Left ventricle myocardium inferior (tissue), 1 donor: ENCODE measurements at regions not wholly inside any gene's neighbourhood (a gene's known extent, or its start where the extent isn't known, plus 50 kb on each side); places are given as distances from the start of the nearest gene placed in this dataset.

Experiments used
- DNase-seq: peaks from one replicate; pipeline ENCODE4 v3.0.0-alpha.2; 2020
- H3K27ac ChIP-seq: fragments of 200-600 bp; replicated peaks from 2 replicates; pipeline ENCODE4 v1.8.0; 2021
- H3K27me3 ChIP-seq: fragments of 200-600 bp; 2 replicates; pipeline ENCODE4 v1.8.0; 2021; ENCODE audit warnings: low read depth
- H3K36me3 ChIP-seq: fragments of 200-600 bp; 2 replicates; pipeline ENCODE4 v1.8.0; 2021
- H3K4me1 ChIP-seq: fragments of 200-600 bp; 2 replicates; pipeline ENCODE4 v1.8.0; 2021
- H3K4me3 ChIP-seq: fragments of 200-600 bp; 2 replicates; pipeline ENCODE4 v1.8.0; 2021; ENCODE audit warnings: mild to moderate bottlenecking, moderate library complexity
- H3K9me3 ChIP-seq: fragments of 200-600 bp; replicated peaks from 2 replicates; pipeline ENCODE4 v1.8.0; 2021
- intact Hi-C: fragments of 100-400 bp; cut with micrococcal nuclease; formaldehyde crosslinking; loops from one replicate; pipeline ENCODE4 v1.11.0; 2022
- TF ChIP-seq, protein P1 (sequence below): fragments of 200-600 bp; IDR thresholded peaks from 2 replicates; pipeline ENCODE4 v1.8.0; 2021; ENCODE audit warnings: antibody characterized with exemption, mild to moderate bottlenecking, borderline replicate concordance
- donor health status: DM: no; HTN: yes; CAD: no; lungs with severe emphysema.

DNA sequence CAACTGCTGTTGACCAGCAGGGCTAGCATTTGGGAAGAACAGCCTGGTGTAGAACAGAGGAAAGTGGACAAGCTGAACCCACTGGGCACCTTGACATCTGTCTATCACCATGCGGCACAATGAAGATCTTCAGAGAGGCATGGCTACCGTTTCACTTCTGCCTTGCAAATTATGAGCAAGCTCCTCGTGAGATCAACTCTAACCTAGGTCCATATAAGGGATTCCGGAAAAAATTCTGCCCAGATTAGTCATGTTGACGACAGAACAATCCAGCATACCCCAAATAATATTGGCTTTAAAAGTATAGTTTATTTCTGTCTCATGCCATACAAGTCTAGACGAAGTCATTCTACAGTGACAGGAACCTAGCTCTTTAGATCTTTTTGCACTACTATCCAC, 91.6 kb upstream of the ATF7IP start:
- TF ChIP-seq, protein P1, sequence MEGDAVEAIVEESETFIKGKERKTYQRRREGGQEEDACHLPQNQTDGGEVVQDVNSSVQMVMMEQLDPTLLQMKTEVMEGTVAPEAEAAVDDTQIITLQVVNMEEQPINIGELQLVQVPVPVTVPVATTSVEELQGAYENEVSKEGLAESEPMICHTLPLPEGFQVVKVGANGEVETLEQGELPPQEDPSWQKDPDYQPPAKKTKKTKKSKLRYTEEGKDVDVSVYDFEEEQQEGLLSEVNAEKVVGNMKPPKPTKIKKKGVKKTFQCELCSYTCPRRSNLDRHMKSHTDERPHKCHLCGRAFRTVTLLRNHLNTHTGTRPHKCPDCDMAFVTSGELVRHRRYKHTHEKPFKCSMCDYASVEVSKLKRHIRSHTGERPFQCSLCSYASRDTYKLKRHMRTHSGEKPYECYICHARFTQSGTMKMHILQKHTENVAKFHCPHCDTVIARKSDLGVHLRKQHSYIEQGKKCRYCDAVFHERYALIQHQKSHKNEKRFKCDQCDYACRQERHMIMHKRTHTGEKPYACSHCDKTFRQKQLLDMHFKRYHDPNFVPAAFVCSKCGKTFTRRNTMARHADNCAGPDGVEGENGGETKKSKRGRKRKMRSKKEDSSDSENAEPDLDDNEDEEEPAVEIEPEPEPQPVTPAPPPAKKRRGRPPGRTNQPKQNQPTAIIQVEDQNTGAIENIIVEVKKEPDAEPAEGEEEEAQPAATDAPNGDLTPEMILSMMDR = no peak
- Histone ChIP-seq H3K4me3 (no peak overlapping the region), H3K36me3 (no peaks in the 10 kb centered on the region), H3K4me1 (no peaks in the 10 kb centered on the region), H3K9me3 (peaks cover 24% of the 10 kb centered on the region), H3K27ac (peak overlapping the region; percentile 54), H3K27me3 (no peaks in the 10 kb centered on the region)
- no peak for DNase-seq
- intact Hi-C loops = no loop called here

DNA sequence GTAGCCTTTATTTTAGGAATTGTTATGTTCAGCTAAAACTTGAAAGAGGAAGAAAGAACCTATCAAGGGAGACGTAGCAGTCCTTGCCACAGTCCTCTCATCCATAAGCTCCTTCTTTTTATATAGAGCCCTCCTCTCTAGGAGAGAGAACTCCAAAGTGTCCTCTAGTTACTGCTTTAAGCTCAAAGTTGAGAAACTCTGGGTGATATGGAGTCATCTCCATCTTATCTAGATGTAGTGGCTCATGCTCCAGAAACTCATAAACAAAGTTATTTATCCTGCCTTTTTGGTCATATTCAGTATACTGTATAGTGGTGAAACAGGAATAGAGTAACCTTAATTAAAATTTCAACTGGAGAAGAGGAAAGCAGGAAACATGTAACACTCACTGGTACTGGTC, 90.4 kb upstream of the ATF7IP start:
- no peak for DNase-seq
- TF ChIP-seq, protein P1 = no peak
- H3K27ac ChIP-seq = no peak overlapping the region
- H3K4me1 ChIP-seq = no peaks in the 10 kb centered on the region
- H3K27me3 ChIP-seq = no peaks in the 10 kb centered on the region
- no peak overlapping the region for H3K4me3 ChIP-seq
- H3K36me3 ChIP-seq = no peaks in the 10 kb centered on the region
- H3K9me3 ChIP-seq = peaks cover 19% of the 10 kb centered on the region
- intact Hi-C loops = loop anchor here (5.0 kb wide), 1 partner anchor 72 kb away; no protein-coding TSS in a partner anchor

DNA sequence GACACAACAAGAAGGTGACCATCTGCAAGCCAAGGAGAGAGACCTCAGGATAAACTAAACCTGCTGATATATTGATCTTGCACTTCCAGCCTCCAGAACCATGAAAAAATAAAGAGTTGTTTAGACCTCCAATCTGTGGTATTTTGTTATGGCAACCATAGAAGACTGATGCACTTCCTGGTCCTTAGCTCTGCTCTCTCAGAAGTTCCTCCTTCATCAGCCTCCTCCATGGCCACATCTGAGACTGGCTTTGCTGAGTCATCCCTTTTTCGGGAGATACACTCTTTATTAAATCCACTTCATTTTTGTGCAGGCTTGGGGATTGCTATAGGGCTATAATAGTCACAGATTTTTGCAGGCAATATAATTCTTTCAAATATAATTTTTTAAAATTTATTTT, 89.6 kb upstream of the ATF7IP start:
- H3K4me3 ChIP-seq = no peak overlapping the region
- H3K36me3 ChIP-seq = no peaks in the 10 kb centered on the region
- no peaks in the 10 kb centered on the region for H3K27me3 ChIP-seq
- no peak overlapping the region for H3K27ac ChIP-seq
- no peaks in the 10 kb centered on the region for H3K4me1 ChIP-seq
- intact Hi-C loops = loop anchor here (5.0 kb wide), 1 partner anchor 71 kb away; no protein-coding TSS in a partner anchor
- TF ChIP-seq, protein P1 = no peak
- no peak for DNase-seq
- H3K9me3 ChIP-seq = peaks cover 11% of the 10 kb centered on the region

DNA sequence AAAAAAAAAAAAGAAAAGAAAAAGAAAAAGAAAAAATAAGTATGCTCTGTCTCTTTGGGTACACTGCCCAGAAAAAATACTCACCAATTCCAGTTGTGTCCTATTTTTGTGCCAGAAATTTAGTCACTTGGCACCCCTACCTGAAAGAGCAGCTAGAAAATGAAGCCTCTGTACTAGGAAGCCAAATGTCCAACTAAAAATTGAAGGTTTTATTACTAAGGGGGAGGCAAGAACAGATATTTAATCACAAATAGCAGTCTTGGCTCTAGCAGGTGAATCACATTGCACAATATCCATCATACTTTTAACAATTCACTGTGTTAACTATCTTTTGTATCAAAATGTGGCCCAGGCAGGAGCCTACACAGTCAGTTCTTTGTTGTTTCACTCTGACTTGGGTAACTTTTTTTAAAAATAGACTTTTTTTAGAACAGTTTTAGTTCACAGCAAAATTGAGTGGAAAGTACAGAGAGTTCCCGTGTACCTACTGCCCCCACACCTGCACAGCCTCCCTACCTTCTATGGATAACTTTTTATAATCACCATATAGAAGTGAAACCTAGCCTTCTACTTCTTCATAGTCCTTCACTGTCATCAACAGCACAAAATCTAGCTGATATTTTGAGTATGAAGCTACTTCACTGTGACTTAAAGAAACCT, 87.1 kb upstream of the ATF7IP start:
- Histone ChIP-seq H3K4me3 (no peak overlapping the region), H3K9me3 (peaks cover 9% of the 10 kb centered on the region), H3K27me3 (no peaks in the 10 kb centered on the region), H3K27ac (no peak overlapping the region), H3K36me3 (no peaks in the 10 kb centered on the region), H3K4me1 (peaks cover under 1% of the 10 kb centered on the region)
- intact Hi-C loops = loop anchor here (5.0 kb wide), 1 partner anchor 69 kb away; no protein-coding TSS in a partner anchor
- TF ChIP-seq, protein P1 = no peak
- DNase-seq = no peak

DNA sequence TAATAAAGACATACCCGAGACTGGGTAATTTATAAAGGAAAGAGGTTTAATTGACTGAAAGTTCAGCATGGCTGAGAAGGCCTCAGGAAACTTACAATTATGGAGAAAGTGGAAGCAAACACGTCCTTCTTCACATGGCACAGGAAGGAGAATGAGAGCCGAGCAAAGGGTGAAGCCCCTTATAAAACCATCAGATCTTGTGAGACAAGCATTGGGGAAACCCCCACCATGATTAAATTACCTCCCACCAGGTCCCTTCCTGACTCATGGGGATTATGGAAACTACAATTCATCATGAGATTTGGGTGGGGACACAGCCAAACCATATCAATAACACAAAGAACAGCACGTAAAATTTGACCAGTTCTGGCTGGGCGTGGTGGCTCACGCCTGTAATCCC, 85.6 kb upstream of the ATF7IP start:
- Histone ChIP-seq H3K27me3 (no peaks in the 10 kb centered on the region), H3K4me1 (peaks cover 6% of the 10 kb centered on the region), H3K36me3 (no peaks in the 10 kb centered on the region), H3K27ac (no peak overlapping the region), H3K9me3 (peaks cover 9% of the 10 kb centered on the region), H3K4me3 (no peak overlapping the region)
- intact Hi-C loops = loop anchor here (5.0 kb wide), 1 partner anchor 67 kb away; no protein-coding TSS in a partner anchor
- TF ChIP-seq, protein P1 = no peak
- DNase-seq = no peak
